DOHH2 (cell line): ENCODE measurements at regions not wholly inside any gene's neighbourhood (a gene's known extent, or its start where the extent isn't known, plus 50 kb on each side); places are given as distances from the start of the nearest gene placed in this dataset.

Experiments
- H3F3A ChIP-seq: fragments of 200-600 bp; sonication (generic), shearing (Covaris generic); 2 replicates; pipeline ENCODE4 v1.6.0; 2016; ENCODE audit warnings: antibody characterized with exemption, mild to moderate bottlenecking; ENCODE audit not compliant: control insufficient read depth, insufficient read depth
- H3K27ac ChIP-seq: fragments of 200-600 bp; sonication (generic); 2 replicates; pipeline ENCODE4 v1.5.1; 2014; ENCODE audit warnings: low read depth, mild to moderate bottlenecking, low read length, moderate library complexity
- H3K27me3 ChIP-seq: fragments of 200-600 bp; sonication (generic); 2 replicates; pipeline ENCODE4 v1.6.1; 2014; ENCODE audit warnings: mild to moderate bottlenecking, low read length, mixed read lengths; ENCODE audit not compliant: control insufficient read depth
- H3K36me3 ChIP-seq: fragments of 200-600 bp; sonication (generic); 2 replicates; pipeline ENCODE4 v1.6.1; 2014; ENCODE audit warnings: mild to moderate bottlenecking, low read length, moderate library complexity, mixed read lengths; ENCODE audit not compliant: control insufficient read depth
- H3K4me1 ChIP-seq: fragments of 200-600 bp; sonication (generic); 2 replicates; pipeline ENCODE4 v1.6.1; 2014; ENCODE audit warnings: mild to moderate bottlenecking, low read length, mixed read lengths; ENCODE audit not compliant: control insufficient read depth
- H3K4me2 ChIP-seq: fragments of 200-600 bp; sonication (generic); 2 replicates; pipeline ENCODE4 v1.6.0; 2014; ENCODE audit warnings: mild to moderate bottlenecking, low read length, moderate library complexity
- H3K4me3 ChIP-seq: fragments of 200-600 bp; sonication (generic); 2 replicates; pipeline ENCODE4 v1.5.1; 2014; ENCODE audit warnings: mild to moderate bottlenecking, low read length, mixed read lengths
- H3K79me2 ChIP-seq: fragments of 200-600 bp; sonication (generic); 2 replicates; pipeline ENCODE4 v1.6.1; 2014; ENCODE audit warnings: mild to moderate bottlenecking, low read length, mixed read lengths; ENCODE audit not compliant: control insufficient read depth
- H3K9me2 ChIP-seq: fragments of 200-600 bp; sonication (generic); replicated peaks from 2 replicates; pipeline ENCODE4 v1.6.1; 2014; ENCODE audit warnings: mild to moderate bottlenecking, low read length, mixed read lengths; ENCODE audit not compliant: control insufficient read depth
- H3K9me3 ChIP-seq: fragments of 200-600 bp; sonication (generic); 2 replicates; pipeline ENCODE4 v1.6.1; 2014; ENCODE audit warnings: antibody characterized with exemption, low read length, mixed read lengths; ENCODE audit not compliant: control insufficient read depth, insufficient read depth
- H4K20me1 ChIP-seq: fragments of 200-600 bp; sonication (generic); 2 replicates; pipeline ENCODE4 v1.6.0; 2014; ENCODE audit warnings: low read depth, mild to moderate bottlenecking, antibody characterized with exemption, low read length, moderate library complexity; ENCODE audit not compliant: control insufficient read depth, insufficient read depth
- CTCF ChIP-seq: fragments of 200-600 bp; sonication (generic); IDR thresholded peaks from one replicate; pipeline ENCODE4 v1.5.1; 2014; ENCODE audit warnings: antibody characterized with exemption, mild to moderate bottlenecking, low read depth, low read length; ENCODE audit not compliant: poor library complexity, severe bottlenecking
- EZH2phosphoT487 ChIP-seq: fragments of 200-600 bp; sonication (generic); IDR thresholded peaks from 2 replicates; pipeline ENCODE4 v1.6.1; 2017; ENCODE audit warnings: borderline replicate concordance, mild to moderate bottlenecking, antibody characterized with exemption, low read length, moderate library complexity, mixed read lengths

GRCh38 chr5:38739011-38739704 lies 106.7 kb upstream of the OSMR start:
- Histone ChIP-seq H3K4me3 (no peak overlapping the region), H3K9me2 (no peaks in the 10 kb centered on the region), H3K79me2 (no peaks in the 10 kb centered on the region), H3K4me1 (no peaks in the 10 kb centered on the region), H4K20me1 (no peaks in the 10 kb centered on the region), H3K36me3 (no peaks in the 10 kb centered on the region), H3K9me3 (no peaks in the 10 kb centered on the region), H3K27ac (no peak overlapping the region), H3K27me3 (no peaks in the 10 kb centered on the region), H3F3A (no peaks in the 10 kb centered on the region), H3K4me2 (no peak overlapping the region)
- TF ChIP-seq EZH2phosphoT487 (no peak), CTCF (no peak)

DNA sequence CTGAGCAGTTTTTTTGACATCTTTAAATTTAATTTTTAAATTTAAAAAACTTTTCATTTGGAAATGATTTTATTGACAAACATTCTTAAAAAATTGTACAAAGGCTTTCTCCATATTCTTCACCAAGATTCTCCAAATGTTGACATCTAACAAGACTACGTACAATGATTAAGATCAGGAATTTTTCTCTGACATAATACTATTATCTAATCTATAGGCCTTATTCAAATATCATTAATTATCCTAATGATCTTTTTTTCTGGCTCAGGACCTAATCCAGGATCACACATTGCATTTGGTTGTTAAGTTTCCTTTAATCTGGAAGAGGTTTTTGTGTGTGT lies 106.1 kb upstream of the OSMR start:
- Histone ChIP-seq H3K79me2 (no peaks in the 10 kb centered on the region), H3K4me1 (no peaks in the 10 kb centered on the region), H3K4me2 (no peak overlapping the region), H3K4me3 (no peak overlapping the region), H3K9me3 (no peaks in the 10 kb centered on the region), H3K27me3 (no peaks in the 10 kb centered on the region), H3F3A (no peaks in the 10 kb centered on the region), H4K20me1 (no peaks in the 10 kb centered on the region), H3K9me2 (no peaks in the 10 kb centered on the region), H3K36me3 (no peaks in the 10 kb centered on the region), H3K27ac (no peak overlapping the region)
- no peak for TF ChIP-seq CTCF
- no peak for TF ChIP-seq EZH2phosphoT487

GRCh38 chr5:38742821-38743220 lies 103.0 kb upstream of the OSMR start:
- Histone ChIP-seq H3K4me2 (no peak overlapping the region), H3K36me3 (no peaks in the 10 kb centered on the region)

More at GRCh38 chr5:38742821-38743220, 103.0 kb upstream of the OSMR start:
- H3K79me2 ChIP-seq: no peaks in the 10 kb centered on the region
- no peak overlapping the region for H3K27ac ChIP-seq
- TF ChIP-seq CTCF (no peak), EZH2phosphoT487 (no peak)
- no peak overlapping the region for H3K4me3 ChIP-seq
- no peaks in the 10 kb centered on the region for H3F3A ChIP-seq
- no peaks in the 10 kb centered on the region for H3K9me2 ChIP-seq
- H3K9me3 ChIP-seq: no peaks in the 10 kb centered on the region
- H4K20me1 ChIP-seq: no peaks in the 10 kb centered on the region
- H3K27me3 ChIP-seq: no peaks in the 10 kb centered on the region
- no peaks in the 10 kb centered on the region for H3K4me1 ChIP-seq
